ENCODE measurements at regions not wholly inside any gene's neighbourhood (a gene's known extent, or its start where the extent isn't known, plus 50 kb on each side); places are given as distances from the start of the nearest gene placed in this dataset.

GRCh38 chr3:140761076-140761639 lies 83.3 kb downstream of the TRIM42 start:
- H3K4me3 ChIP-seq (ENCODE audit: low read length) = no peak overlapping the region
- TF ChIP-seq CTCF (conservative IDR thresholded peaks at IDR 0.05; ENCODE audit: low read length) = no peak
- no peak for DNase-seq (ENCODE audit: low read depth)

DNA sequence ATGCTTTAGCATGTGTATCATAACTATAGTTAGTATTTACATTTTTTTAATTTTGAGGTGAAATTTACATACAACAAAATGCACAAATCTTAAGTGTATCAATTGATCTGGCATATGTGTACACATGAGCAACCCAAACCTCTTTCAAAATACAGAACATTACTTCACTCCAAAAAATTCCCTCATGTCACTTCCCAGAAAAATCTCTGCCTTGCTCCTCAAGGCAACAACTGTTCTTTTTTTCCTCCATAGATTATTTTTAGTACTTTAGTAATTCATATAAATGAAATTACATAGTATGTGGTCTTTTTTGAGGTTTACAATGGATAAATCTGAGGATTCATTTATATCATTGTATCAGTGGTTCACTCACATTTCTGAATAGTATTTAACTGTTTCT lies 84.9 kb downstream of the TRIM42 start:
- no peak for DNase-seq (ENCODE audit: low read depth)
- TF ChIP-seq CTCF (conservative IDR thresholded peaks at IDR 0.05; ENCODE audit: low read length) = no peak
- H3K4me3 ChIP-seq (ENCODE audit: low read length) = no peak overlapping the region

DNA sequence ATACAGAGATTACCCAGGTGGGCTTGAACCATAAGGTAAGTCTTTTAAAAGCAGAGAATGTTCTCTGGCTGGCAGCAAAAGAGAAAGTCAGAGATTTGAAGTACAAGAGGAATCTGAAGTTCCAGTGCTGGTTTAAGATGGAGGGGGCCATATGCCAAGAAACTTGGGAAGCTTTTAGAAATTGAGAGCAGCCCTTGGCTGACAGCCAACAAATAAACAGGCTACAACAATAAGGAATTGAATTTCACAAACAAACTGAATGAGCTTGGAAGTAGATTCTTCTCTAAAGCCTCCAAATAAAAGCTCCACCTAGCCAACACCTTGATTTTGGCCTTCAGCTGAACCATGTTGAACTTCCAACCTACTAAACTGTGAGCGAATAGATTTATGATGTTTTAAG lies 85.7 kb downstream of the TRIM42 start:
- H3K4me3 ChIP-seq (ENCODE audit: low read length) = no peak overlapping the region
- TF ChIP-seq CTCF (conservative IDR thresholded peaks at IDR 0.05; ENCODE audit: low read length) = no peak
- DNase-seq (ENCODE audit: low read depth) = no peak

DNA sequence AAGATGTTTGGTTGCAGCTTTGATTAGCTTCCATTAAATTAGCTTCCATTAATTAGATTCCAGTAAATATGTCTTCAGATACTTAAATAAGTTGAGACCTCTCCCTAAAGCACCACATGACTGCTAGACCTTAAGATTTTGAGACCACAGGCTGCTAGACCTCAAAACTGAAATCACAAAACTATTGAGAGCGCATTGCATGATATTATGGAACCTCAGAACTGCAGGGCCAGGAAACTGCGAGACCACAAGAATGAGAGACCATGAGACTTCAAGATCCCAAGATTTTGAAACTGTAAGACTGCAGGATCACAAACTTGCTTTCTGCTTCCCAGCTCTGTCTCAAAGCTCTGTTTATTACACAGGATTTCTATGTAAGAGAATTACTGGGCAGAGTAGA lies 87.4 kb downstream of the TRIM42 start:
- peak; percentile 27 for DNase-seq (ENCODE audit: low read depth)
- no peak overlapping the region for H3K4me3 ChIP-seq (ENCODE audit: low read length)
- TF ChIP-seq CTCF (conservative IDR thresholded peaks at IDR 0.05; ENCODE audit: low read length) = no peak

GRCh38 chr3:140766465-140766864 lies 88.6 kb downstream of the TRIM42 start:
- no peak for DNase-seq (ENCODE audit: low read depth)
- TF ChIP-seq CTCF (conservative IDR thresholded peaks at IDR 0.05; ENCODE audit: low read length) = no peak

DNA sequence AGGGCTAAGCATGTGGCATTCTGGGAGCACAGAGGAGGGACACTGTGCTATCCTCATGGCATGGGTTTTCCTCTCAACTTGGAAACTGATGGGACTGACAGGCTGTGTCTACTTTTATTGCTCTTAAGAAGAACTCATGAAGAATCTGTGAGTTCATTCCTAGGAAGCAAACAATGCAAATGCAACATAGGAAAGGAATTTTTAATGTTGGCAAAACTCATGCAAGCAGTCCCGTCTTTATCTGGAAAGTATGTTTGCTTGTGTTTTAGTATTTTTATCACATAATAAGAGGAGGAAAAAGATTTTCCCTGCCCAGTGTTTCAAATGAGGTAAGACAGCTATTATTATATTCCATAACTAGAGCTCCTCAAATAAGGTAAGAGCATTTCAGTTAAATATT lies 89.7 kb downstream of the TRIM42 start:
- TF ChIP-seq CTCF (conservative IDR thresholded peaks at IDR 0.05; ENCODE audit: low read length) = no peak
- DNase-seq (ENCODE audit: low read depth) = peak; percentile 40

More at GRCh38 chr3:140766465-140766864, 88.6 kb downstream of the TRIM42 start:
- no peak overlapping the region for H3K4me3 ChIP-seq (ENCODE audit: low read length)

DNA sequence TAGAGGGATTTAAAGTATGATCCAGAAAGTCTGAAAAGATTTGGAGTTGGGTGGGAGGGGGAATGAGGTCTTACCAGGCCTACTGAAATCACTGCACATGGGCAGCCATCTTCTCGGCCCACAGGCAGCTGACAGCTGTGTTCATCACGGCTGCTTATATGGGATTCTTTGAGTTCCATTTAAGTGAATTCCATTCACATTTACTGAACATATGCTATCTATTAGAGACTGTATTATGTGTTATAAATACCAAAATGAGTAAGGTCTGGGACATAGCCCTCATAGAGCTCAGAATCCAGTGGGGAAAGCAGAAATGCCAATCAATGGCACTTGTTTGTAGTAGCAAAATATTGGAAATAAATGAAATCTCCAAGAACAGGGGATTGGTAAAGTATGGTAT lies 91.1 kb downstream of the TRIM42 start:
- DNase-seq (ENCODE audit: low read depth) = peak; percentile 55
- no peak overlapping the region for H3K4me3 ChIP-seq (ENCODE audit: low read length)
- no peak for TF ChIP-seq CTCF (conservative IDR thresholded peaks at IDR 0.05; ENCODE audit: low read length)

More for the DNA sequence above, 89.7 kb downstream of the TRIM42 start:
- no peak overlapping the region for H3K4me3 ChIP-seq (ENCODE audit: low read length)
